ENCODE measurements at regions not wholly inside any gene's neighbourhood (a gene's known extent, or its start where the extent isn't known, plus 50 kb on each side); places are given as distances from the start of the nearest gene placed in this dataset.
"Not testable (repeated sequence)": the region's sequence is repeated elsewhere in the genome, so short reads cannot be mapped to it uniquely, and the experiment has no call there.

GRCh38 chr15:95021816-95022215 is 790.5 kb downstream of the MCTP2 start:
- DNase-seq = no peak

- no peak for DNase-seq
These were observed 793.0 kb downstream of the MCTP2 start for GRCh38 chr15:95024351-95024750.

- DNase-seq = no peak
These were observed 794.8 kb downstream of the MCTP2 start for GRCh38 chr15:95025924-95026728.

DNA sequence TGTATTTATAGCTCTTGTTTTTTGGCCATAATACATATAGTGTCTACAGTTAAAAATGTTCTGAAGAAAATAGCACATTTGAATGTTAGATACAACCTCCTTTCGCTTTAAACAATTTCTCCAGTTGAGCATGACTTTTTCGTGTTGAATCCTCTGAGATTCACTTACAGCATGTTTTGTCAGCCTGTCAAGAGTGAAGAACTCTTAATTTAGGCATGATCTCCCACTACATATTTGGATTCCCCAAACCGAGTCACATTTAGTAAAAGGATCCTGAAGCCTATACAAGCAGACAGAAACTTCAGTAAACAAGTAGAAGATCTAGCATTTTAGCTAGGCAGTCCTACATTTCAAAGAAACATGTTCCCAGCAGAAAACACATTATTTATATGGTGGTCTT is 796.6 kb downstream of the MCTP2 start:
- no peak for DNase-seq

DNA sequence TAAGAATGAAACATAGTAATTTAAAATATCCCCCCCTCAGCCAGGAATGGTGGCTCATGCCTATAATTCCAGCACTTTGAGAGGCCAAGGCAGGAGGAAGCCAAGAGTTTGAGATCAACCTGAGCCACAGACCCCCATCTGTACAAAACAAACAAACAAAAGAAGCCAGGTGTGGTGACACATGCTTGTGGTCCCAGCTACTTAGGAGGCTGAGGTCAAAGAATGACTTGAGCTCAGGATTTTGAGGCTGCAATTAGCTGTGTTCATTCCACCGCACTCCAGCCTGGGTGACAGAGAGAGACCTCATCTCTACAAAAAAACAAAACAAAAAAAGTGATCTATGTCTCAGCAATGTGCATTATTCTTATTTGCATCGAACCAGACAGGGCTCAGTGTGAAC is 800.8 kb downstream of the MCTP2 start:
- no peak for DNase-seq

- DNase-seq = no peak
These were observed 803.7 kb downstream of the MCTP2 start for GRCh38 chr15:95035106-95035505.

- DNase-seq = no peak
These were observed 809.9 kb downstream of the MCTP2 start for GRCh38 chr15:95041297-95041696.

DNA sequence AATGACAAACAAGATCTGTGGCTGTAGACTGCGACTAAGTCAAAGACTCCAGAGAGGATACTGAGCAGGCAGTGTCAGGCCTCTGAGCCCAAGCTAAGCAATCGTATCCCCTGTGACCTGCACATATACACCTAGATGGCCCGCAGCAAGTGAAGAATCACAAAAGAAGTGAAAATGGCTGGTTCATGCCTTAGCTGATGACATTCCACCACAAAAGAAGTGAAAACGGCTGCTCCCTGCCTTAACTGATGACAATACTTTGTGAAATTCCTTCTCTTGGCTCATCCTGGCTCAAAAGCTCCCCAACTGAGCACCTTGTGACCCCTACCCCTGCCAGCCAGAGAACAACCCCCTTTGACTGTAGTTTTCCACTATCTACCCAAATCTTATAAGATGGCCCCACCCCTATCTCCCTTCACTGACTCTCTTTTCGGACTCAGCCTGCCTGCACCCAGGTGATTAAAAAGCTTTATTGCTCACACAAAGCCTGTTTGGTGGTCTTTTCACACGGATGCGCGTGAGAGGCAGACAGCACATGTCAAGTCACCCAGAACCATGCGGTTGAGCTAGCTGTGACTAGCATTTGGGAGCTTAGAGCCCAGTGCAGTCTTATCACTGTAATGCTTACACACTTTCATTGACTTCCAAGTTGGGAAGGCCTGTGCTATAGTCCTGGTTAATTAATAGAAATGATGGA is 812.0 kb downstream of the MCTP2 start:
- DNase-seq = not testable (repeated sequence)

DNA sequence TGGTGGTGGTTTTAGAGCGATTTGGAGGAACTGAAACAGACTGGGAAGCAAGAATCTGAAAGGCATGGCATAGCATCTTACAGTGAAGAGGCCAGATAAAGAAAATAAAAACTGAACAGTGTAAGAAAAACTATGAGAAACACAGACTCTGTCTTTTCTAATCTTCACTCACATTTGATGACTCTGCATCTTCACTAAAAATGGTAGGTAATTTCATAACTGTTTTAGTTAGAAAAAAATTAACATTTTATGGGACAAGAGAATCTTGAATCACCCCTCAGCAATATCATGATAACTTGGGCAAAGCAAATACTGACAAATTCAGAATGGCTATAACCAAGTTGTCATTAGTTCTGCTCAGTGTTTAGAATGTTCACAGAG is 812.6 kb downstream of the MCTP2 start:
- DNase-seq = no peak

GRCh38 chr15:95044745-95045417 is 813.5 kb downstream of the MCTP2 start:
- DNase-seq = no peak

GRCh38 chr15:95051861-95052260 is 820.5 kb downstream of the MCTP2 start:
- no peak for DNase-seq

DNA sequence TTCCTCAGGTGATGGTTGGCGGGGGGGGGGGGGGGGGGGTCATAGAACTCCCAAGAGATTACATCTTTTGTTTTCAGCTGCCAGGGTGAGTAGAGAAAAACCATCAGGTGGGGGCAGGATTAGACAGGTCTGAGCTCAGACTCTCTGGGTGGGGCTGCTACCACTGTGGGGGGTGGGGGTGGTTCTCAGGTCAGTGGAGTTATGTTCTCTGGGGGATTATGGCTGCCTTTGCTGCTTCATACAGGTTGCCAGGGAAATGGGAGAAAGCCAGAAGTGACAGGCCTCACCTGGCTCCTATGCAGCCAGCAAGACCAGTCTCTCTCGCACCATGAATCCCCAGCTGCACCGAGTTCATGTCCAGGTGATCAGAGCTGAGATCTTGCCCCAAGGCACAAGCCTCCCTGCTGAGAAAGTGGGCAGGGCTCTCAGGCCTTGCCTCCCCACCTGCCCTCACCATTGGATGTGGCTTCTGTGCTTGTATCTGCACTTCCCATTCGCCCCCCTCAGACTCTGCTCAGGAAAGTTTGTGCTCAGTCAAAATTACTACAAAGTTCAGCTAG is 828.1 kb downstream of the MCTP2 start:
- no peak for DNase-seq

GRCh38 chr15:95068701-95069521 is 837.5 kb downstream of the MCTP2 start:
- DNase-seq = no peak

GRCh38 chr15:95075792-95076677 is 844.7 kb downstream of the MCTP2 start:
- no peak for DNase-seq

DNA sequence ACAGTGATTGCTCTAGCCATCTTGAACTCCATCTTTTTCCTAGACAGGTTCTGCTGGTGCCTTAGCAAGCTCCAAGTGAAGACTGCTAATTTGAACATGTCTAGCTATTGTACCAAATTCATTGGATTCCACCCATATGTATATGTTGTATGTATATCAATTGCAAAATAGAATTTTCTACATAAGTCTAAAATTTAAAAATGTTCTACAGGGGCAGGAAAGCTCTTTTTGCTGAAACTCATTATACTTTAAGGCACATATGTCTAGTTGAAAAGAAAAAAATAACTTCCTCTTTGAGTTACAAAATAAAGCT is 845.3 kb downstream of the MCTP2 start:
- no peak for DNase-seq

DNA sequence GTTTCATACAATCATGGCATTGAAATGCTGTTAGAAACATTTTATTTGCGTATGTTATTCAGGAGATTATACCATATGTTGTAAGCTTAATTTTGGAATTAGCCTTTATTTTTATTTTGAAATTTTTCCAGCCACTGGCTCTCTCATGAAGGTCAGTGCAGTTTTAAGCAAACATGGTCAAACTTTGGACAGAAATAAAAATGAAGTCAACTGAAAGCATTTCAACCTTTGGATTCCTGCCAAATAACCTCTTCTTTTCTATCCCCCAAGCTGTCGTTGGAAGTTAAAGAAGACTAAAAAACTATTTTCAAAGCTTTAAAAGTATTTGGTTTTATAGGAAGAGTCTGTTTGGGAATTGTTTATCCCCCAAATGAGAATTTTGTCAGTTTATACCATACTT is 846.6 kb downstream of the MCTP2 start:
- no peak for DNase-seq

- not testable (repeated sequence) for DNase-seq
These were observed 848.9 kb downstream of the MCTP2 start for GRCh38 chr15:95080228-95080627.

DNA sequence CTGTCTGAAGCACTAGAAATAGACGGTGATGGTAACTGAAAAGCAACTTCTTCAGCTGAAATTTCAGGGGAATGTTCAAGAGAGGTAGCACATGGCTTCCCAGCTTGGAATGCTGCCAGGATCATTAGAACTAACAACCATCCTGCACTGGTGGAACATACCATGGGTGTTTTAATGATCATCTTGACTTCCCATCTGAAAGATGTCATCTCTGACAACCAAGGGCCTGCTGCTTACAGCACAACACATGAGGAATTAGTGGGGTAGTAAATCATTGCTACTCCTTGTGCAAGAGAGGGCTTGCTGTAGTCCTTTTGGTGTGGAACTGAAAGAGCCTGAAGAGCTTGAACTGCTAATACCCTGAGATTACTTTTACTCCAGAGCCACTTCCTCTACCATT is 853.7 kb downstream of the MCTP2 start:
- no peak for DNase-seq

GRCh38 chr15:95086531-95087252 is 855.3 kb downstream of the MCTP2 start:
- no peak for DNase-seq

GRCh38 chr15:95087253-95087609 is 855.9 kb downstream of the MCTP2 start:
- DNase-seq = no peak

- no peak for DNase-seq
These were observed 860.1 kb downstream of the MCTP2 start for GRCh38 chr15:95091444-95091843.
